ENCODE measurements at regions not wholly inside any gene's neighbourhood (a gene's known extent, or its start where the extent isn't known, plus 50 kb on each side); places are given as distances from the start of the nearest gene placed in this dataset.

DNA sequence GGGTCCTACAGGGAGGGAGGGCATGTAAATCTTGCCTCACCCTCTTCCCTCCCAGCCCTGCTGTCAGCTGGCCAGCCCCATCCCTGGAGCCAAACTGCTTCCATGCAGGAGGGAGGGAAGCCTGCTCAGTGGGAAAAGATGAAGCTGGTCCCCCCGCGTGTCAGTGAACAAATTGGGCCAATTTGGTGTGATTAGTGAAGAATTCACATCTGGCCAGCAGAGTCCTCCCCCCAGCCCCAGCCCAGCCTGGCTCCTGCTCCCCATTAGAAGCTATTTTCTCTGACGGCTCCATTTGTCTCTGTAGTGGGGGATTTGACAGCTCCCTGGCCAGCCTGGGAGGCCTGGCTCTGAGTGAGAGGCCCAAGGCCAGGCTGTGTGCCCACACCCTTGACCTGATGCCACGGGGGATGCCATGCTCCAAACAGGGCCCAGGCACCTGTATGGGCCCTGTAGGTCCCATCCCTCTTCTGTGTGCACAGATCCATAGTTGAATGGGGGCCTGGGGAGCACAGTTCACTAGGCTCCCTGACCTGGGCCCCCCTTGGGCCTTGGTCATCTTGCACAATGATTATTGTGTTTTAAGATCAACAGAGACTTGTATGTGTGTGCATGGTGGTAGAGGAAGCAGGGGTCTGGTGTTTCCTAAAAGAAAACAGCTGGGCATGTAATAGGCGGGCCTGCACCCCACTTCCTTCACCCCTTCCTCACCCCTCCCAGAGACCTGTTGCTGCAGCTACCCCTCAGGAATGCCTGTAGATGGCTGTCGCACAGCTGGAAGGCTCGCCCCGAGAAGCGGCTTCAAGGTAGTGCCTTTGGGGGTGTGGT is 50.7 kb upstream of the TAC4 start:
- DNase-seq (ENCODE audit: low read depth in 1 of 2, low spot score in 1 of 2), result no peak
- Histone ChIP-seq H3K27ac (replicated peaks) (no peak overlapping the region), H3K4me3 (replicated peaks; ENCODE audit: insufficient read depth, low read length) (no peak overlapping the region), H3K27me3 (ENCODE audit: insufficient read depth, poor library complexity, severe bottlenecking) (peaks cover 50% of the 10 kb centered on the region)
- no peak for TF ChIP-seq POLR2AphosphoS5 (IDR thresholded peaks at IDR 0.05; ENCODE audit: low read depth)
- no peak for TF ChIP-seq REST (IDR thresholded peaks at IDR 0.05; ENCODE audit: insufficient replicate concordance, low read depth)
- no peak for TF ChIP-seq SPI1 (IDR thresholded peaks at IDR 0.05; ENCODE audit: borderline replicate concordance, low read depth)
- TF ChIP-seq GABPA (IDR thresholded peaks at IDR 0.05; ENCODE audit: low read depth), result no peak
- TF ChIP-seq, protein P1, sequence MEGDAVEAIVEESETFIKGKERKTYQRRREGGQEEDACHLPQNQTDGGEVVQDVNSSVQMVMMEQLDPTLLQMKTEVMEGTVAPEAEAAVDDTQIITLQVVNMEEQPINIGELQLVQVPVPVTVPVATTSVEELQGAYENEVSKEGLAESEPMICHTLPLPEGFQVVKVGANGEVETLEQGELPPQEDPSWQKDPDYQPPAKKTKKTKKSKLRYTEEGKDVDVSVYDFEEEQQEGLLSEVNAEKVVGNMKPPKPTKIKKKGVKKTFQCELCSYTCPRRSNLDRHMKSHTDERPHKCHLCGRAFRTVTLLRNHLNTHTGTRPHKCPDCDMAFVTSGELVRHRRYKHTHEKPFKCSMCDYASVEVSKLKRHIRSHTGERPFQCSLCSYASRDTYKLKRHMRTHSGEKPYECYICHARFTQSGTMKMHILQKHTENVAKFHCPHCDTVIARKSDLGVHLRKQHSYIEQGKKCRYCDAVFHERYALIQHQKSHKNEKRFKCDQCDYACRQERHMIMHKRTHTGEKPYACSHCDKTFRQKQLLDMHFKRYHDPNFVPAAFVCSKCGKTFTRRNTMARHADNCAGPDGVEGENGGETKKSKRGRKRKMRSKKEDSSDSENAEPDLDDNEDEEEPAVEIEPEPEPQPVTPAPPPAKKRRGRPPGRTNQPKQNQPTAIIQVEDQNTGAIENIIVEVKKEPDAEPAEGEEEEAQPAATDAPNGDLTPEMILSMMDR (IDR thresholded peaks at IDR 0.05; ENCODE audit: insufficient read depth, low read length), result no peak

- Histone ChIP-seq H3K27me3 (ENCODE audit: insufficient read depth, poor library complexity, severe bottlenecking) (peaks cover 52% of the 10 kb centered on the region), H3K27ac (replicated peaks) (no peak overlapping the region), H3K4me3 (replicated peaks; ENCODE audit: insufficient read depth, low read length) (no peak overlapping the region)
- TF ChIP-seq REST (IDR thresholded peaks at IDR 0.05; ENCODE audit: insufficient replicate concordance, low read depth), result no peak
- TF ChIP-seq, protein P1 (IDR thresholded peaks at IDR 0.05; ENCODE audit: insufficient read depth, low read length), result no peak
- no peak for TF ChIP-seq POLR2AphosphoS5 (IDR thresholded peaks at IDR 0.05; ENCODE audit: low read depth)
- TF ChIP-seq GABPA (IDR thresholded peaks at IDR 0.05; ENCODE audit: low read depth), result no peak
- no peak for TF ChIP-seq SPI1 (IDR thresholded peaks at IDR 0.05; ENCODE audit: borderline replicate concordance, low read depth)
- DNase-seq (ENCODE audit: low read depth in 1 of 2, low spot score in 1 of 2), result no peak
Measured at GRCh38 chr17:49899191-49899485, 51.3 kb upstream of the TAC4 start.

GRCh38 chr17:49899588-49899987 is 51.7 kb upstream of the TAC4 start:
- Histone ChIP-seq H3K27ac (replicated peaks) (no peak overlapping the region), H3K27me3 (ENCODE audit: insufficient read depth, poor library complexity, severe bottlenecking) (peaks cover 56% of the 10 kb centered on the region)

More at GRCh38 chr17:49899588-49899987, 51.7 kb upstream of the TAC4 start:
- TF ChIP-seq SPI1 (IDR thresholded peaks at IDR 0.05; ENCODE audit: borderline replicate concordance, low read depth) (no peak), POLR2AphosphoS5 (IDR thresholded peaks at IDR 0.05; ENCODE audit: low read depth) (no peak), REST (IDR thresholded peaks at IDR 0.05; ENCODE audit: insufficient replicate concordance, low read depth) (no peak), GABPA (IDR thresholded peaks at IDR 0.05; ENCODE audit: low read depth) (no peak)
- TF ChIP-seq, protein P1 (IDR thresholded peaks at IDR 0.05; ENCODE audit: insufficient read depth, low read length), result no peak
- no peak overlapping the region for H3K4me3 ChIP-seq (replicated peaks; ENCODE audit: insufficient read depth, low read length)
- DNase-seq (ENCODE audit: low read depth in 1 of 2, low spot score in 1 of 2), result no peak
